ENCODE measurements at regions not wholly inside any gene's neighbourhood (a gene's known extent, or its start where the extent isn't known, plus 50 kb on each side); places are given as distances from the start of the nearest gene placed in this dataset.
"Not testable (repeated sequence)": the region's sequence is repeated elsewhere in the genome, so short reads cannot be mapped to it uniquely, and the experiment has no call there.

DNA sequence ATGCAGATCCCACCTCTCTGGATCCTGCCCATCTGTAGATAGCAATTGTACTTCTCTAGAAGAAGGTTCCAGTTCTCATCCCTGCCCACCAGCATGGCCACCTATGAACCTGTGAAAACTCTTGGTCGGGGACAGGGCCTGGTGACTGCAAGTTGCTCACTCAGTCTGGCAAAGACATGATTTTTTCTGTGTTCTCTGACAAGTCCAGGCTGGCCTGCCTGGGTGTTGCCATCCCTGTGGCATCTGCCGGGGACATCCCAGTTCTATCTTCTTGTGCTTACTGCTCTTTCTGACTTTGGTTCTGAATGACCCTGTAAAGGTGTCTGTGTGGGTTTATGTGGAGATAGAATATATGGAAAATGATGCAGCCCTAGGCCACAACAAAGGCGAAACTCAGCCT is 545.8 kb downstream of the INSC start:
- no peak for DNase-seq (ENCODE audit: low read depth)

DNA sequence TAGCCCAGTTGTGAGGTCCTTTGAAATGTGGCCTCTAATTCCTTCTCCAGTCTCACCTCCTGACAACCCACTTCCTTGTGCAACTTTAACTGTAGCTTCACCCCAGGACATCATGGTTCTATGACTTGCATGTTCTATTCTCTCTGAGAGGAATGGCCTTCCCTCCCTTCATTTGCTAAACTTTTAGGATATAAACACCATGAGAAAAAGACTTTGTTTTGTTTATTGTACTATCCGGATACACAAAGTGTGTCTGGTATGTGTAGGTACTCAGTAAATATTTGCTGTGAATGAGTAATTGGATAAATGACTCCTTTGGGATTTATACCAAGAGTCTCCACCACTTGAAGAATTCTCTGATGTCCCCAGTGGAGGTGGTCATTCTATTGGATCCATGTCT is 547.6 kb downstream of the INSC start:
- DNase-seq (ENCODE audit: low read depth): no peak

- no peak for DNase-seq (ENCODE audit: low read depth)
These were observed 549.1 kb downstream of the INSC start for GRCh38 chr11:15663777-15664218.

- DNase-seq (ENCODE audit: low read depth): no peak
These were observed 550.7 kb downstream of the INSC start for GRCh38 chr11:15665368-15665871.

GRCh38 chr11:15667127-15667725 is 552.5 kb downstream of the INSC start:
- DNase-seq (ENCODE audit: low read depth): no peak

DNA sequence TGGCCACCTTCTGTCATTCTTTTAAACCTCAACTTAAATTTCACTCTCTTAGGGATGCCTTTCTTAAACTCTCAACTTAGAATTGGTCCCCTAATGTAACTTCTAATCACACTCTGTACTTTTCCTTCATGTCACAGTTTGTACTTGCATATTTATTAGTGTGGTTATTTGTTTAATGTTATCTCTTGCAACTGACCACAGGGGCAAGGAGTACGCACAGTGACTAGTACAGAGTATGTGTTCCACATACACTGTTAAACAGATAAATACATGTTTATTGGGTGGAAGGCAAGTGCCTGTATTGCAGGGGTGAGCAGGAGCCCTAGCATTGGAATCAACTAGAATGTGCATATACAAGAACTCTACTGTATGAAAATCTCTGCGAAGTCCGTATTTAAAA is 554.0 kb downstream of the INSC start:
- no peak for DNase-seq (ENCODE audit: low read depth)

DNA sequence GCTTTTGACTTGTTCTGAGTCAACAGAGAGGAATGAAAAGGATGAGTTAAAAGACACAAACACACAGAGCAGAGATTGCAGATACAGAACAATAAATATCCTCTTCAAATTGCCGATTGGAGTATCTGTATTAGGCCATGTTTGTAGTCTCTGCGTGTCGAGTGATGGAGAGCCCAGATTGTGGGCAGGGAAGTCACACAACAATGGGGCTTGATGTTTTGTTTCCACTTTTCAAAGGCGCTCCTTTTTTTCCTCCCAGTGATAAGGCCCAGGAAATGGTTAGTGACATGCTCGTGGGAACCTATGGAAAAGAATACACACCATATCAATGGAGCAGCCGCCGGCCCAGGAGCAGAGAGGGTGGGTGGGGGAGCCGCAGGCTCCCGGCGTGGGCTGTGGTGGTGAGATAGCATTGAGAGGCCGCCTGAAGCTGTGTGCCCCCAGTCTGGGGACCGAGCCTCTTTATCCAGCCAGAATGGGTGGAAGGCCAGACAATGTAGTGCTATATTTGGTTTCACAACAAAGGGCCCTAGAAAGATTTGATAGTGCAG is 555.9 kb downstream of the INSC start:
- DNase-seq (ENCODE audit: low read depth): no peak

- DNase-seq (ENCODE audit: low read depth): no peak
These were observed 556.5 kb downstream of the INSC start for GRCh38 chr11:15671216-15671615.

DNA sequence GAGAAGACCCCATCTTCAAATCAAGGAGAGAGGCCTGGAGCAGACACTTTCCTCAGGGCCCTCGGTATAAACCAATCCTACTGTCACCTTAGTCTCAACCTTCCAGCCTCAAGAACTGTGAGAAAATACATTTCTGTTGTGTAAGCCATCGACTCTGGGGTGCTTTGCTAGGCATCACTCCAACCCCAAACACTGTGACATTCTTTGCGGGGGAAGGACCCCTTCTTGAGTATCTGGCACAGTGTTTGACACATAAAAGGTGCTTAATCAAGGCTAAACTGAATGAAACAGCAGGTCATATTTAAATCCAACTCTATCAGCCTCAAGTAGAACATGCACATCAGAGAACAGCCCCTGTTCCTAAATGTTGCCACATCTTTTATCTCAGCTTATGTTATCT is 558.1 kb downstream of the INSC start:
- no peak for DNase-seq (ENCODE audit: low read depth)

DNA sequence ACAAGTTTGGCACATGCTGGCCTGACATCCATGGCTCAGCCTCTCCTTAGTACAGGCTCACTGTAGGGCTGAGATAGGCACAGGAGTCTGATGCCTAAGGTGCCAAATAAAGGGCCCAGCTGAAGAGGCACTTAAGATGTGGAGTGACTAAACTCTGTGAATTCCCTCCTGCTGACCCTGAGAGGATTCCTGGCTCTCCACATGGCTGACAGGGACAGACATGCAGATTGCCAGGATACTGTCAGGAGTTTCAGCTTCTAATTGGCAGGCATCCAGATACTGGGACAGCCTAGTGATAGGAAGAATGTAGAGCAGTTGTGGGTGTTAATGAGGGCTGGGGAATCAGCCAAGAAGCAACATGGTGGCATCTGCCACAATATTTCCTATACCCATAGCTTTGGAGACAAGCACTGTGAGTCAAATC is 558.7 kb downstream of the INSC start:
- no peak for DNase-seq (ENCODE audit: low read depth)

- DNase-seq (ENCODE audit: low read depth): no peak
These were observed 560.0 kb downstream of the INSC start for GRCh38 chr11:15674756-15675155.

- DNase-seq (ENCODE audit: low read depth): no peak
These were observed 561.0 kb downstream of the INSC start for GRCh38 chr11:15675683-15676082.

GRCh38 chr11:15677181-15677580 is 562.5 kb downstream of the INSC start:
- no peak for DNase-seq (ENCODE audit: low read depth)

DNA sequence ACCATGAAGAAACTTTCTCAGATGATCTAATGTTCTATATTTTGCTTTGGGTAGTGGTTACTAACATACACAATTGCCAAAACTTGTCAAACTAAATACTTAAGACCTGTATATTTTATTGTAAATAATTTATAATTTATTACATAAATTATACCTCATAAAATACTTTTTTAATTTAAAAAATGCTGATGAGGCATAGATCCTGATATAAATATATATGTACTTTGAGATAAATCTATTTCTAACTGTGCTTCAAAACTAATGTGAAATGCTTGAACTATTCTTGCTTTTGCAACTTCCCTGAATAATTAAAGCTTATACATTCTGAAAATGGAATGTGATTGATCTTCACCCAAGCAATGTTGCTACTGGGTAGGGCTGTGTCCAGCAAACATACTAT is 568.8 kb downstream of the INSC start:
- no peak for DNase-seq (ENCODE audit: low read depth)

DNA sequence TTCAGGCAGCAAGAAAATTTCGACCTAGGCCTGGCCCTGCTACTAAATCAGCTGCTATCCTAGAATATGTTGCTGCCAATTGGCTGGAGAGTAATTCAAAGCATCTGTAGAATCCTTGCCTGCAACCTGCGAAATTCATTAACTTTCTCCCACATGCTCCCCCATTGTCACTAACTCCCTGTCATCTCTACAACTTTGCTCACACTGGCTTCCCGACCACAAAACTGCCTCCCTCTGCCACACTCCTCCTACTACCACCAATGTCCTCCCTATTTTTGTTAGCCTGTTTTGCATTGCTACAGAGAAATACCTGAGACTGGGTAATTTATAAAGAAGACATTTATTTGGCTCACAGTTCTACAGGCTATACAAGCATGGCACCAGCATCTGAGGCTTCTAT is 570.6 kb downstream of the INSC start:
- no peak for DNase-seq (ENCODE audit: low read depth)

DNA sequence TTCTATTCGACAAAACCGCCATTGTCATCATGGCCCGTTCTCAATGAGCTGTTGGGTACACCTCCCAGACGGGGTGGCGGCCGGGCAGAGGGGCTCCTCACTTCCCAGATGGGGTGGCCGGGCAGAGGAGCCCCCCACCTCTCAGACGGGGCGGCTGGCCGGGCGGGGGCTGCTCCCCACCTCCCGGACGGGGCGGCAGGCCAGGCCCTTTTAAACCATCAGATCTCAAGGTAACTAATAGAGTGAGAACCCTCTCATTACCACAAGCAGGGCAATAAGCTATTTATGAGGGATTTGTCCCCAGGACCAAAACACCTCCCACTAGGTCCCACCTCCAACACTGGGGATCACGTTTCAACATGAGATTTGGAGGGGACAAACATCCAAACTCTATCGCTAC is 571.5 kb downstream of the INSC start:
- not testable (repeated sequence) for DNase-seq (ENCODE audit: low read depth)

GRCh38 chr11:15687342-15687741 is 572.6 kb downstream of the INSC start:
- DNase-seq (ENCODE audit: low read depth): no peak

GRCh38 chr11:15688351-15688792 is 573.6 kb downstream of the INSC start:
- DNase-seq (ENCODE audit: low read depth): no peak

GRCh38 chr11:15690320-15690719 is 575.6 kb downstream of the INSC start:
- DNase-seq (ENCODE audit: low read depth): no peak

DNA sequence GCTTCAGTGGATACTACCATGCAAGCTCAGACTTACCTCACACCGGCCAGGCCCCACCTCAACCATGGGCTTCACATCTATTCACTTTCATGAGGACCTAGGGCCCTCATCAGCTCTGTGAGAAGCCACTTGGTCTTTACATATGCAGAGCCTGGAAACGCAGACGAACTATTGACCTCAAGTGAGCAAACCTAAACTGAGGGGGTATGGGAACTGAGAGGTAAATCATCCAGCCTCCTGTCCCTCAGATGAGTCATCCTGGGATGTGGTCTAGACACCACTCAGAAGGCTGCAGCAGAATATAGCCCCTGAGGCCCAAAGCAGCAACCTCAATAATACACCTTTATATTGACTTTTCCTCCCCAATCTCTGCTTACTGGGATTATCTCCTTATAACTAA is 578.0 kb downstream of the INSC start:
- no peak for DNase-seq (ENCODE audit: low read depth)

DNA sequence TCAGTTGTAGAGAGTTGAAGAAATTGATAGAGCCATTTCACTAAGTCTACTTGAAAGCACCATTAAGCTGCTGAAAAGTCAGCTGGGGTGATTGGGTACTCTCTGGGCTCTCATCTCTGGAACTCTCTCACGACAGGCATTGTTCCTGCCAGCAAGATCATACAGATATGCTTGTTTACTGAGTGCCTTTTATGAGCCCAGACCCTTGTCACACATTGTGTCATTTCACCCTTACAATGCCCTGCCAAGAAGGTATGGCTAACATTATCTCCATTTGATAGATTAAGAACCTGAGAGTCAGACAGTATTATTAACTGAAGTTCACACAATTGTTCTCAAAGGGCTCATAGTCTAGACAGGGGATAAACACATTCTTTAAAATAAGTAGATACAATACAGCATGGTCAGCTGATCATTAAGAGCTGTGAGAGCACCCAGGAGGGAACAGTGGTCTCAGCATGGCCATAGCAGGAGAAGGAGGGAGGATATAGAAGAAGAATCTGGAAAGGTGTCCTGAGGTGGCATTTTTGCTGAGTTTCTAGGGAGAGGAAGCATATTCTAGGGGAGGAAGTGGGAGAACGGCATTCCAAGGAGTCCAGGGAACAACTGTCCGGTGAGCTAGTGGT is 580.5 kb downstream of the INSC start:
- no peak for DNase-seq (ENCODE audit: low read depth)

GRCh38 chr11:15696069-15696468 is 581.3 kb downstream of the INSC start:
- no peak for DNase-seq (ENCODE audit: low read depth)

GRCh38 chr11:15697437-15698236 is 582.9 kb downstream of the INSC start:
- no peak for DNase-seq (ENCODE audit: low read depth)
